ENCODE measurements at regions not wholly inside any gene's neighbourhood (a gene's known extent, or its start where the extent isn't known, plus 50 kb on each side); places are given as distances from the start of the nearest gene placed in this dataset.

DNA sequence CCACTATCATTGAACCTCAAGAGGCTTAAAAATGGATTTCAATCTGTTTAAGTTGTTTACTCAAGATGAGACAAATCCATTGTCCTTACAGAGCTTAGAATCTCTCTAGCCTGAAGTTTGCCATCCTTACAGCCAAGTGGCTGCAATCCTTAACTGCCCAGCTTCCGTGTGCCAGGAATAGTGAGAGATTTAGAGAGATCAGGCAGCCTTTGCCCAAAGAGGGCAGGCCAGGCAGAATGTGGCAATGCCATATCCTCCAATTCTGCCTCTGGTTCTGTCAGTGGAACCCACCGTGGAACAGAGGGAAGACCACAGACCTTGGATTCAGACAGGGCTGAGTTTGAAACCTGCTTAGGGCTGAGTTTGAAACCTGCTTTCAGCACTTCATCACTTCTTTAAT is 374.3 kb downstream of the VPS13C start:
- no peak overlapping the region for H2BK120ac ChIP-seq (ENCODE audit: insufficient read depth, low read length, poor library complexity)
- no peak overlapping the region for H3K9ac ChIP-seq (ENCODE audit: low read length)
- no peak overlapping the region for H3K23ac ChIP-seq (ENCODE audit: low read length)
- no peak overlapping the region for H4K91ac ChIP-seq (ENCODE audit: low read depth, low read length)
- H3K79me1 ChIP-seq (ENCODE audit: low read length), result no peaks in the 10 kb centered on the region
- no peak overlapping the region for H2AK5ac ChIP-seq (ENCODE audit: low read length)
- H3K9me3 ChIP-seq (ENCODE audit: insufficient read depth, low read depth, low read length), result no peaks in the 10 kb centered on the region
- no peak overlapping the region for H2BK5ac ChIP-seq (ENCODE audit: low read depth, low read length, poor library complexity)
- H3K14ac ChIP-seq (ENCODE audit: low read length), result no peak overlapping the region
- no peak overlapping the region for H2AFZ ChIP-seq (ENCODE audit: insufficient read depth, low read length, poor library complexity)
- no peak overlapping the region for H3K4ac ChIP-seq (ENCODE audit: low read depth, low read length)
- WGBS (ENCODE audit: extremely low coverage, insufficient coverage, insufficient read length), result no CpG with 5 or more reads among the region's 2 CpGs
- no peak overlapping the region for H3K4me2 ChIP-seq (ENCODE audit: low read length)
- H4K12ac ChIP-seq (ENCODE audit: low read depth, low read length), result no peak overlapping the region
- H2BK12ac ChIP-seq (ENCODE audit: low read length), result no peak overlapping the region
- H3K4me3 ChIP-seq (ENCODE audit: low read depth, low read length), result no peak overlapping the region
- H3K36me3 ChIP-seq (ENCODE audit: control insufficient read depth in 1 of 2, insufficient read depth in 2 of 2, low read length in 2 of 2), result no peaks in the 10 kb centered on the region
- no peak overlapping the region for H3K18ac ChIP-seq (ENCODE audit: low read length)
- no peak overlapping the region for H3K27ac ChIP-seq (ENCODE audit: low read depth, low read length)
- no peak for DNase-seq
- no peaks in the 10 kb centered on the region for H3K27me3 ChIP-seq (ENCODE audit: insufficient read depth, low read length)
- no peaks in the 10 kb centered on the region for H3K4me1 ChIP-seq (ENCODE audit: control insufficient read depth in 1 of 2, insufficient read depth in 2 of 2, low read length in 2 of 2)
- no peak overlapping the region for H4K8ac ChIP-seq (ENCODE audit: low read depth, low read length)
- no peaks in the 10 kb centered on the region for H3K79me2 ChIP-seq (ENCODE audit: control insufficient read depth, insufficient read depth, low read length, poor library complexity)

DNA sequence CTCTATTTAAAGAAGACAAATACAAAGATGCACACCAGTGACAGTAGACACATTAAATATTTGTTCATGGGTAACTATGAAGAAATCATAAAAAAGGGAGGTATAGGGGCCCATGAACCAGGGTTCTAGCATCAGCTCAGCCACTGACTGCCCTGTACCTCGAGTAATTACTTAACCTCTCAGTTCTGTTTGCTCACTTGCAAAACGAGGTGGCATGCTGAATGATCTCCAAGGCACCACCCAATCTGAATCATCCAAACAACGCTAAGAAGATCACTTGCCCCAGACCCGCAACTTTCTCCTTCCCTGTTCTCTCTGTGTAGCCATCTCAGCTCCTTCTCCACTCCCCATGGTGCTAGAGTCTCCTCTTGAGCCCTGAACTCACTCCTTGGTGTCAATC is 374.7 kb downstream of the VPS13C start:
- no peak overlapping the region for H3K4ac ChIP-seq (ENCODE audit: low read depth, low read length)
- no peak overlapping the region for H4K91ac ChIP-seq (ENCODE audit: low read depth, low read length)
- H4K8ac ChIP-seq (ENCODE audit: low read depth, low read length), result no peak overlapping the region
- H3K36me3 ChIP-seq (ENCODE audit: control insufficient read depth in 1 of 2, insufficient read depth in 2 of 2, low read length in 2 of 2), result no peaks in the 10 kb centered on the region
- no peak overlapping the region for H2AK5ac ChIP-seq (ENCODE audit: low read length)
- WGBS (ENCODE audit: extremely low coverage, insufficient coverage, insufficient read length), result no CpG with 5 or more reads among the region's 4 CpGs
- no peaks in the 10 kb centered on the region for H3K9me3 ChIP-seq (ENCODE audit: insufficient read depth, low read depth, low read length)
- no peaks in the 10 kb centered on the region for H3K4me1 ChIP-seq (ENCODE audit: control insufficient read depth in 1 of 2, insufficient read depth in 2 of 2, low read length in 2 of 2)
- no peak overlapping the region for H2BK12ac ChIP-seq (ENCODE audit: low read length)
- H3K9ac ChIP-seq (ENCODE audit: low read length), result no peak overlapping the region
- H2AFZ ChIP-seq (ENCODE audit: insufficient read depth, low read length, poor library complexity), result no peak overlapping the region
- H3K79me1 ChIP-seq (ENCODE audit: low read length), result no peaks in the 10 kb centered on the region
- H2BK120ac ChIP-seq (ENCODE audit: insufficient read depth, low read length, poor library complexity), result no peak overlapping the region
- no peak for DNase-seq
- no peak overlapping the region for H3K18ac ChIP-seq (ENCODE audit: low read length)
- no peak overlapping the region for H2BK5ac ChIP-seq (ENCODE audit: low read depth, low read length, poor library complexity)
- H4K12ac ChIP-seq (ENCODE audit: low read depth, low read length), result no peak overlapping the region
- no peaks in the 10 kb centered on the region for H3K79me2 ChIP-seq (ENCODE audit: control insufficient read depth, insufficient read depth, low read length, poor library complexity)
- no peak overlapping the region for H3K27ac ChIP-seq (ENCODE audit: low read depth, low read length)
- H3K14ac ChIP-seq (ENCODE audit: low read length), result no peak overlapping the region
- no peak overlapping the region for H3K23ac ChIP-seq (ENCODE audit: low read length)
- no peaks in the 10 kb centered on the region for H3K27me3 ChIP-seq (ENCODE audit: insufficient read depth, low read length)
- H3K4me2 ChIP-seq (ENCODE audit: low read length), result no peak overlapping the region
- H3K4me3 ChIP-seq (ENCODE audit: low read depth, low read length), result no peak overlapping the region

DNA sequence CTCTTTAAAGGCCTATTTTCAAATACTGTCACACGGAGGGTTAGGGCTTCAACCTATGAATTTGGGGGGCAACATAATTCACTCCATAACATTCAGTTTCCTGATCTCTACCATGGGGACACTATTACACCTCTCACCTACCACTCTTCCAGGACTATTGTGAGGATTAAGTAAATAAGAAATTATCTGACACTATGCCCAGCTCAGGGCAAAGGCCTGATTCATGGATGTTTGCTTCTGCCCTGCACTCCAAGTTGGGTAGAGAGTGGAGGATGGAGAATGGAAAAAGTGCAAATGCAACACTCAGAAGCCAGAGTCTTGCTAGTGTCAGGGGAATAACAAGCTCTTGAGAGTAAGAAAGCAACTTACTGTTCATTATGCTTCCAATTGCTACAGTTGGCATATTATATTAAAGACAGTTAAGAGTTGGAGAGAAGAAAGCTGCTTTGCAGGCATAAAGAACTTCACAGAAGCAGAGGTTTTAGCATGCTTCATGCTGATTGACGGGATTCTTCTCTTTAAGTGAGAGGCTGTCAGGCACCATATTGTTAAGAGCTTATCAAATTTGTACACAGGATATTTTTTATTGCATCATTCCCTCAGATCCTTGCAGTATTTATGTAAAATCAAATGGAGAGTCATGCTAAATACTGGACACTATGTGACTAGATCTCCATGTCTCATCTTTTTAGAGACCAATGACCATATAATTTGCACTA is 375.3 kb downstream of the VPS13C start:
- WGBS (ENCODE audit: extremely low coverage, insufficient coverage, insufficient read length), result no CpG with 5 or more reads among the region's 2 CpGs
- Histone ChIP-seq H4K12ac (ENCODE audit: low read depth, low read length) (no peak overlapping the region), H2BK120ac (ENCODE audit: insufficient read depth, low read length, poor library complexity) (no peak overlapping the region), H3K79me2 (ENCODE audit: control insufficient read depth, insufficient read depth, low read length, poor library complexity) (no peaks in the 10 kb centered on the region), H3K4me3 (ENCODE audit: low read depth, low read length) (no peak overlapping the region), H3K36me3 (ENCODE audit: control insufficient read depth in 1 of 2, insufficient read depth in 2 of 2, low read length in 2 of 2) (no peaks in the 10 kb centered on the region), H2BK5ac (ENCODE audit: low read depth, low read length, poor library complexity) (no peak overlapping the region), H3K9ac (ENCODE audit: low read length) (no peak overlapping the region), H3K4me2 (ENCODE audit: low read length) (no peak overlapping the region), H3K4ac (ENCODE audit: low read depth, low read length) (no peak overlapping the region), H3K23ac (ENCODE audit: low read length) (no peak overlapping the region), H4K91ac (ENCODE audit: low read depth, low read length) (no peak overlapping the region), H2AFZ (ENCODE audit: insufficient read depth, low read length, poor library complexity) (no peak overlapping the region), H3K27me3 (ENCODE audit: insufficient read depth, low read length) (no peaks in the 10 kb centered on the region), H3K4me1 (ENCODE audit: control insufficient read depth in 1 of 2, insufficient read depth in 2 of 2, low read length in 2 of 2) (no peaks in the 10 kb centered on the region), H3K79me1 (ENCODE audit: low read length) (no peaks in the 10 kb centered on the region), H3K18ac (ENCODE audit: low read length) (no peak overlapping the region), H3K14ac (ENCODE audit: low read length) (no peak overlapping the region), H3K9me3 (ENCODE audit: insufficient read depth, low read depth, low read length) (no peaks in the 10 kb centered on the region), H3K27ac (ENCODE audit: low read depth, low read length) (no peak overlapping the region), H4K8ac (ENCODE audit: low read depth, low read length) (no peak overlapping the region), H2BK12ac (ENCODE audit: low read length) (no peak overlapping the region), H2AK5ac (ENCODE audit: low read length) (no peak overlapping the region)
- DNase-seq, result no peak

DNA sequence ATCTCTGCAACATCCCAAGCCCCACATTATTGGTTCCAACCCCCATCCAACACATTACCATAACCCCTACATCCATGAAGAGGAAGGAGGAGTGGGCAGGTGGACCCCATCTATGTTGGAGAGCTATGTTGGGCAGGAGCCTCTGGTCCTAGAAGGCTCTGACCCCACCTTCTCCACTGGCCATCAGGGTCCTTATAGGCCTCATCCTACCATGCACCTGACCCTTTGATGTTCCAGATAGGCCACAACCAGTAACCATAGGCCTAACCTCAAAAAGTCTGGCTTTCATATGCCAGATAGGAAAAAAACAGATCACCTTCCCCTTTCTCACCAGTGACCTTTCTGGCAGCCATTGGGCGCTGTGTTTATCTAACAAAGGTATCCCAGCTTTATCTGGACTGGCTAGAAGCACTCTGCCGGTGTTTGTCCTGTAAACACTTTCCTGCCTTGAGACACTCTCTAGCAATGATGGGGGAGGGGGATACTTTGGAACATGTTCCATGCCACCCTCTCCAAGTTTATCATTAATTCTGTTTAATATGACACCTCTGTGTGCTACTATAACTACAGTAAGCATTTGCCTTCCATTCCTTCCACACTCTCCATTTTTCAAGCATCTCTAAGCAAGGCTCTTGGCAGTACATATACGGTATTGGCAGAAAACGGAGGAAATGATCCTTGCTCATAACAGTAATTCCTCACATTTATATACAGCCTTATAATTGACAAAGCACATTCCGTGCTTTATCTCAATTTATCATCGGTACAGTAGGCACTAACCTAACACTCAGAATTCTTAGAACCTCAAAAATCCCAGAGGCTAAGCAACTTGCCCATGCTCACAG is 377.1 kb downstream of the VPS13C start:
- no peak overlapping the region for H4K12ac ChIP-seq (ENCODE audit: low read depth, low read length)
- H3K79me1 ChIP-seq (ENCODE audit: low read length), result no peaks in the 10 kb centered on the region
- no peak overlapping the region for H3K18ac ChIP-seq (ENCODE audit: low read length)
- no peaks in the 10 kb centered on the region for H3K9me3 ChIP-seq (ENCODE audit: insufficient read depth, low read depth, low read length)
- no peak overlapping the region for H3K9ac ChIP-seq (ENCODE audit: low read length)
- no peak overlapping the region for H3K4me2 ChIP-seq (ENCODE audit: low read length)
- H3K36me3 ChIP-seq (ENCODE audit: control insufficient read depth in 1 of 2, insufficient read depth in 2 of 2, low read length in 2 of 2), result no peaks in the 10 kb centered on the region
- no peak overlapping the region for H3K14ac ChIP-seq (ENCODE audit: low read length)
- H3K4ac ChIP-seq (ENCODE audit: low read depth, low read length), result no peak overlapping the region
- H2BK5ac ChIP-seq (ENCODE audit: low read depth, low read length, poor library complexity), result no peak overlapping the region
- no peak overlapping the region for H4K91ac ChIP-seq (ENCODE audit: low read depth, low read length)
- no peak overlapping the region for H3K4me3 ChIP-seq (ENCODE audit: low read depth, low read length)
- H3K27ac ChIP-seq (ENCODE audit: low read depth, low read length), result no peak overlapping the region
- H3K79me2 ChIP-seq (ENCODE audit: control insufficient read depth, insufficient read depth, low read length, poor library complexity), result no peaks in the 10 kb centered on the region
- no peak overlapping the region for H2BK120ac ChIP-seq (ENCODE audit: insufficient read depth, low read length, poor library complexity)
- no peaks in the 10 kb centered on the region for H3K27me3 ChIP-seq (ENCODE audit: insufficient read depth, low read length)
- H3K4me1 ChIP-seq (ENCODE audit: control insufficient read depth in 1 of 2, insufficient read depth in 2 of 2, low read length in 2 of 2), result no peaks in the 10 kb centered on the region
- H4K8ac ChIP-seq (ENCODE audit: low read depth, low read length), result no peak overlapping the region
- no peak overlapping the region for H2BK12ac ChIP-seq (ENCODE audit: low read length)
- no peak overlapping the region for H2AK5ac ChIP-seq (ENCODE audit: low read length)
- H2AFZ ChIP-seq (ENCODE audit: insufficient read depth, low read length, poor library complexity), result no peak overlapping the region
- no peak for DNase-seq
- WGBS (ENCODE audit: extremely low coverage, insufficient coverage, insufficient read length), result no CpG with 5 or more reads among the region's 6 CpGs
- no peak overlapping the region for H3K23ac ChIP-seq (ENCODE audit: low read length)

Data from trophoblast cell (in vitro differentiated cells and primary cell).